Lower leg skin (tissue), 3 donors: ENCODE measurements at regions not wholly inside any gene's neighbourhood (a gene's known extent, or its start where the extent isn't known, plus 50 kb on each side); places are given as distances from the start of the nearest gene placed in this dataset.

Source experiments
- CTCF ChIP-seq, 3 donors: fragments of 450-650 bp; IDR thresholded peaks; one replicate each; pipeline ENCODE4 v1.5.1; 2016; ENCODE audit warnings: antibody characterized with exemption in 3 of 3, mild to moderate bottlenecking in 3 of 3, moderate library complexity in 2 of 3
- POLR2A ChIP-seq, 2 donors: fragments of 450-650 bp; IDR thresholded peaks; one replicate each; pipeline ENCODE4 v1.6.1; 2016 to 2017; ENCODE audit warnings: antibody characterized with exemption in 2 of 2, mild to moderate bottlenecking in 1 of 2, moderate library complexity in 1 of 2

GRCh38 chr11:116078101-116078591 lies 573.9 kb upstream of the CADM1 start:
- TF ChIP-seq CTCF (IDR thresholded peaks at IDR 0.05) (no peak), POLR2A (IDR thresholded peaks at IDR 0.05) (no peak)
